ENCODE measurements at regions not wholly inside any gene's neighbourhood (a gene's known extent, or its start where the extent isn't known, plus 50 kb on each side); places are given as distances from the start of the nearest gene placed in this dataset.

GRCh38 chr7:54629771-54630170 is 87.6 kb downstream of the VSTM2A start:
- peaks cover 2% of the 10 kb centered on the region for H3K4me1 Mint-ChIP-seq (ENCODE audit: low read depth, unreplicated experiment)
- peaks cover 2% of the 10 kb centered on the region for H3K9me3 Mint-ChIP-seq (ENCODE audit: unreplicated experiment)
- no peak overlapping the region for H3K27ac Mint-ChIP-seq (ENCODE audit: unreplicated experiment)
- H3K36me3 Mint-ChIP-seq (ENCODE audit: low read depth, unreplicated experiment), result no peaks in the 10 kb centered on the region
- H2AFZ ChIP-seq (ENCODE audit: low read depth, low read length), result no peak overlapping the region
- no peak overlapping the region for H3K27ac ChIP-seq (ENCODE audit: low read depth, low read length)
- H3K4me3 Mint-ChIP-seq (ENCODE audit: unreplicated experiment), result no peak overlapping the region
- H3K36me3 ChIP-seq (ENCODE audit: insufficient read depth, low read length), result no peaks in the 10 kb centered on the region
- no peak overlapping the region for H3K9ac ChIP-seq (ENCODE audit: low read length)
- no peaks in the 10 kb centered on the region for H3K9me3 ChIP-seq (ENCODE audit: insufficient read depth, low read depth, low read length)
- H3K4me1 ChIP-seq (ENCODE audit: insufficient read depth, low read length), result no peaks in the 10 kb centered on the region
- DNase-seq (ENCODE audit: low read depth), result no peak
- H3K27me3 ChIP-seq (ENCODE audit: insufficient read depth, low read length), result no peaks in the 10 kb centered on the region
- H3K27me3 Mint-ChIP-seq (ENCODE audit: low read depth, unreplicated experiment), result no peaks in the 10 kb centered on the region
- H3K4me3 ChIP-seq (ENCODE audit: insufficient read depth, low read depth, low read length), result no peak overlapping the region
- TF ChIP-seq EZH2 (IDR thresholded peaks at IDR 0.05; ENCODE audit: insufficient read depth, low read length), result no peak
- TF ChIP-seq CTCF (IDR thresholded peaks at IDR 0.05; ENCODE audit: insufficient read depth, low read depth, low read length), result no peak
- no peak for FAIRE-seq
- H3K79me2 ChIP-seq (ENCODE audit: insufficient read depth, low read length), result no peaks in the 10 kb centered on the region
- no peak overlapping the region for H3K4me2 ChIP-seq (ENCODE audit: low read length)
- no peaks in the 10 kb centered on the region for H4K20me1 ChIP-seq (ENCODE audit: insufficient read depth, low read length)

- Histone ChIP-seq H3K4me2 (ENCODE audit: low read length) (no peak overlapping the region), H3K79me2 (ENCODE audit: insufficient read depth, low read length) (no peaks in the 10 kb centered on the region), H3K9ac (ENCODE audit: low read length) (no peak overlapping the region), H3K4me3 (ENCODE audit: insufficient read depth, low read depth, low read length) (no peak overlapping the region), H3K27me3 (ENCODE audit: insufficient read depth, low read length) (no peaks in the 10 kb centered on the region), H3K4me1 (ENCODE audit: insufficient read depth, low read length) (no peaks in the 10 kb centered on the region), H2AFZ (ENCODE audit: low read depth, low read length) (no peak overlapping the region), H4K20me1 (ENCODE audit: insufficient read depth, low read length) (no peaks in the 10 kb centered on the region), H3K27ac (ENCODE audit: low read depth, low read length) (no peak overlapping the region), H3K36me3 (ENCODE audit: insufficient read depth, low read length) (no peaks in the 10 kb centered on the region), H3K9me3 (ENCODE audit: insufficient read depth, low read depth, low read length) (no peaks in the 10 kb centered on the region)
- no peak overlapping the region for H3K4me3 Mint-ChIP-seq (ENCODE audit: unreplicated experiment)
- no peaks in the 10 kb centered on the region for H3K36me3 Mint-ChIP-seq (ENCODE audit: low read depth, unreplicated experiment)
- peaks cover 2% of the 10 kb centered on the region for H3K27me3 Mint-ChIP-seq (ENCODE audit: low read depth, unreplicated experiment)
- H3K4me1 Mint-ChIP-seq (ENCODE audit: low read depth, unreplicated experiment), result peaks cover 2% of the 10 kb centered on the region
- TF ChIP-seq EZH2 (IDR thresholded peaks at IDR 0.05; ENCODE audit: insufficient read depth, low read length), result no peak
- no peak for TF ChIP-seq CTCF (IDR thresholded peaks at IDR 0.05; ENCODE audit: insufficient read depth, low read depth, low read length)
- FAIRE-seq (no peak), DNase-seq (ENCODE audit: low read depth) (no peak)
- H3K27ac Mint-ChIP-seq (ENCODE audit: unreplicated experiment), result no peak overlapping the region
- peaks cover 1% of the 10 kb centered on the region for H3K9me3 Mint-ChIP-seq (ENCODE audit: unreplicated experiment)
Measured at GRCh38 chr7:54622696-54623309, 80.6 kb downstream of the VSTM2A start.

Data from astrocyte (in vitro differentiated cells and primary cell).